GM21423 (cell line): ENCODE measurements at regions not wholly inside any gene's neighbourhood (a gene's known extent, or its start where the extent isn't known, plus 50 kb on each side); places are given as distances from the start of the nearest gene placed in this dataset.

ENCODE experiments used
- ATAC-seq: cut with Tn5 transposase; IDR thresholded peaks from one replicate; pipeline ENCODE4 v1.9.1; 2021; ENCODE audit warnings: mild to moderate bottlenecking, moderate library complexity; ENCODE audit not compliant: unreplicated experiment

- ATAC-seq = no peak
Observed at GRCh38 chr1:87669674-87670073, 341.0 kb downstream of the LMO4 start.

DNA sequence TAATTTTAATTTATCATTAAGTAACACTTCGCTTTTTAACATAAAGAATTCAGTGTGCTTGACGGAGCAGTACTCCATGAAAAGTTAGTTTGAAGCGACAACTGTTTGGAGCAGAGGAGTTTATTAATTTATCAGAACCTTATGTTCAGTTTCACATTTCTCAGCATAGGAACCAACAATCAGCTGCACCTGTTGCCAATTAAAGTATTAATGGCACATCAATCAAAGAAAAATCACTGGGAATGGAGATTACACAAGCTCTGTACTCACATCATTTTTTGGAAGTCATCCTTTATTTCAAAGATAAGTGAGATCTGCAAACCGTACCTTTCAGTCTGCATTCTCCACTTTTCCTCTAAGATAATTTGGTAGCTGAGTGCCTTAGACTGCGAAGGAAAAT lies 344.6 kb downstream of the LMO4 start:
- ATAC-seq = no peak

- no peak for ATAC-seq
Observed at GRCh38 chr1:87673748-87674147, 345.1 kb downstream of the LMO4 start.

- ATAC-seq = no peak
Observed at GRCh38 chr1:87674791-87675190, 346.1 kb downstream of the LMO4 start.

DNA sequence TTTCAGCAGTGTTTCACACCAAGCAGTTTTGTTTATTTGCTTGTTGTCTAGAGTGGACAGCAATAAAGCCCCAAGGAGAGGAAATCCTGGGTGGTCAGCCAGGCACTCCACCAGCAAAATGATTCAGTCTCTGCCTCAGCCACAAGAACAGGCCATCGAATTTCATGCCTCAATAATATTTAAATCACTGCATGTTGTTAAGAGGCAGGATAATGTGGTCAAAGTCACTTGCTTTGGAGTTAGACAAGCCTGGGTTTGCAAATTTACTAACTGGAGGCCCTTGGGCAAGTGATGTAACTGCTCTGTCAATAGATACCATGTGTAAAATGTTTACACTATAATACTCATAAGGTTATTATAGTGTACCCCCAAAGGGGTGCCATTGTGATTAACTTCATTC lies 349.6 kb downstream of the LMO4 start:
- no peak for ATAC-seq

GRCh38 chr1:87682565-87682964 lies 353.9 kb downstream of the LMO4 start:
- no peak for ATAC-seq

DNA sequence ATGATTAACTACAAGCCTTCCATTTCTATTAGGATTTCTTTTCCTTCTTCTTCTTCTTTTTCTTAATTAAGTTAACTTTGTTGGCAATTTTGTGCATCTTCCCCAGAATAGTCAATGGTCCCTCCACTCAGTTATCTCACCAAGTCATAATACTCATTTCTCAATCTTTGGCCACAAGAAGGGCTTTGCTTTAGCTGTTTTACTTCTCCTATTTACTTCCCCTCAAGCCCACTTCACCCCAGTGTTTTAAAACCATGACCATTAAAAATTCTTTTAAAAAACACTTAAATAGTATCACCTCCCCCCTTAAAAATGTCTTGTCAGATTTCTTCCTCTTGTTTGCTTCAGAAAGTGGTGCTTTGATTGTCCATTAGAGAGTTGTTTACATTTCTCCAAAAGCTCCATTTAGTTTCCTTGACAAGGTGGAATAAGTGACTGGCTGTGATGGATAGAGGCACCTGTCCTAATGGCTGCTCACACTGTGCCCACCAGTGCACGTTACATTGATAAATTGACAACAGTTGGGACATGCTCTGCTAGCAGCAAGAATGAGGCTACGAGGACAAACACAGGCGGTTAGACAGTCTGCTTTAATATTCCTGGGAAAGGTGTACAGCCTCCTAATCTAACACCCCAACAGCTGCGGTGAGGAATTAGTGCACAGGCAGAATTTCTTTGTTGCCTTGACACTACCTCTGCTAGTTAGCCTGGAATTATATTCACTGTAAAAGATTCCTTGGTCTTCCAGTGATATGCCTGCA lies 354.7 kb downstream of the LMO4 start:
- ATAC-seq = no peak

DNA sequence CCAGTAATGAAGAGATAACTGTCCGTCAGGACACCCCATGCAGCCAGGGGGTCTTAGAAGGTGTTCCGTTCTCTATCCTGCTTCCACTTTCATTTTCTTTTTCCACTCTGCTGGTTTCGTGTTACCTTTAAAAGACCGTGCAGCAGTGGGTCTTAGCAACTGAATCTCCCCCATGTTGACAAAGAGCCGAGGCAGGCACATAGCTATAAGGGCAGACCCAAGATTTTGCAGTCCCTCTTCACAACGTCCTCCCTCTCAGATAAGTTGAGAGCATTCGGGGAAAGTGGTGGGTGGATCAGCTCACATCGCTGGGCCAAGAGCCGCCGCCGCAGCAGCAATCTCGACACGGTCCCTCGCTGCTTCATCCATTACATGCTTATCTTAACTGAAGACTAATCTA lies 355.5 kb downstream of the LMO4 start:
- ATAC-seq = no peak

DNA sequence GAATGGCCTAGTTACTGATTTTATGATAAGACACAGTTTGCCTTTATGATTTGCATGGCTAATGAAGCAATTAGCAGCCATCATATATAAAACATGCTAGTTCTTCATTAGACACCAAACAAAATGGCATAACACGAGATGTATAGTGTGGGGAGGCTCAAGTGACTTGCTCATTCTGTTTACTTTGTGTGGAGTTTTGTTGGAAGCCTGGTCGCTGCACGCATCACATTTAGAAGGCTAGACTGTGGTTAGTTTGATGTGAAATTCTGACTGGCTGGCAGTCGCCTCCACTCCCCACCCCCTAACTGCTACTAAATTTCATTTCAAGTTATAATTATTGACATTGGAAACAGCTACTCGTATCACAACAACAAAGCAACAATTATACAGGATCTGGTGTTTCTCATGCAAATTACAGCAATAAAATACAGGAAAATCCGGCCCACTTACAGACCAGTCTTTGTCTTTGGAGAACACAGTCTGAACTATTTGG lies 356.1 kb downstream of the LMO4 start:
- no peak for ATAC-seq

DNA sequence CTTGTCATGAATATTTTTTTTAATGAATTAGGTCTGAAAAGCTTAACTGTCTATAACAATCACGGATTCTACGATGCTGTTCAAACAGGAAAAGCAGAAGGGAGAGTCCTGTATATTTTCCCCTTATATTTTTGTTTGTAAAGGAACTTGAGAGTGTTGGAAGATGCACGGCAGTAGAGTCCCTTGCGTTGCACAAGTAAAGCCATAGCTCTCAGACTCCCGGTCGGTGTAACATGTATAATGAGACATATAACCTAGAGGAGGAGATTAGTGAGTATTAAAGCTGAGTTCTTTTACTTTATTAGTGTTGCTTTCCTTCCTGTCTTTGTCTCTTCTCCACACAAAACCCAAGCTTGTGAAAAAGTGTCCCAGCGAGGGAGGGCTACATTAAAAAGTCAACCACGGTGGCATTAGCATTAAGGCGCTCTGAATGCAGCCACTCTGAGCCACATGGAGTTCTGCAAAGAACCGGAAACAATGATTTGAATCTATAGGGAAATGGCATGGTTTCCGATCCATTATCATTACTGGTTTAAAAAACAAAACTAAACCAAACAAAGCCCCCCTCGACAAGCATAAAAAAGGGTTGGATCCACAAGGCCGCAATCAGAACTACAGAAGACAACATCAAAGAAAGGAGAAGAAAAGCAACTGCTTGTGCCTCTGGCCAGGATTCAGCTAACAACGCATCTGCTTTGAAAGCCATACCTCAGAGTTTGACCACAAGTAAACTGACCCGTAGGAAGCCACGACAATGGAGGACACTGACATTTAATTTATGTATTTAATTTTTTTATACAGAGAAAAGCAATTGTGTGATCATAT lies 356.8 kb downstream of the LMO4 start:
- ATAC-seq = no peak

DNA sequence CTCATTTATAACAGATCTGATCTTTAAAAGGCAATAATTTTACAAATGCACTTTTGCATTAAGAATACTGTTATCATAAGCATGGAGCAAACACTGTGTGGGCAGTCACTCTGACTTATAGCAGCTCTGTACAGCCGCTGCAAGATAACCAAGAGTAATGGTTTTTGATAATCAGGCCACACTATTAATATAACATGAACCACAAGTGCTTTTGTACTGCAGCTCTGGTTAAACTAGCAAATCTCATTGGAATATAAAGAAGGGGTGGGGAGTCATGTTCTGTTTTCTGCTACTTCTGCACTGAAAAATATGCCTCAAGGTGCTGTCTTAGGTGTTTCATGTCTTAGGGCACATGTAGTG lies 357.4 kb downstream of the LMO4 start:
- ATAC-seq = no peak

- no peak for ATAC-seq
Observed at GRCh38 chr1:87686671-87687070, 358.0 kb downstream of the LMO4 start.

DNA sequence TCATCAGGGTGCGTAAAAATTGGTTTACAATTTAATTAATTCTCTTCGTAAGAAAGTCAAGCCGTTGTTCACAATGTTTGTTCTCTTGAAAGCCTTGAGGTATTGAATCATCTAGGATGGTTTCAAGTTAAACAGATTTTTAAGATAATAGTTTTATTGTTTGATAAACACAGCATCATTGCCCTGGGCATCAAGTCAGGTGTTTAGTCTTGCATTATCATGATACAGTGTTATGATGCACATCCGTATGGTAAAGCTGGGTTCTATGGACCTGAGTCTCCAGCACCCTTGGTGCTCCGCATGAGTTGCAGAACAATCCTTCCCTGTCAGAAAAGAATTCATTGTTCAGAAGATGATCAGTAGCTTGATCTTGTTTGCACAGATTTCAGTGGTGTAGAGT lies 359.5 kb downstream of the LMO4 start:
- no peak for ATAC-seq

- no peak for ATAC-seq
Observed at GRCh38 chr1:87689487-87689886, 360.8 kb downstream of the LMO4 start.

DNA sequence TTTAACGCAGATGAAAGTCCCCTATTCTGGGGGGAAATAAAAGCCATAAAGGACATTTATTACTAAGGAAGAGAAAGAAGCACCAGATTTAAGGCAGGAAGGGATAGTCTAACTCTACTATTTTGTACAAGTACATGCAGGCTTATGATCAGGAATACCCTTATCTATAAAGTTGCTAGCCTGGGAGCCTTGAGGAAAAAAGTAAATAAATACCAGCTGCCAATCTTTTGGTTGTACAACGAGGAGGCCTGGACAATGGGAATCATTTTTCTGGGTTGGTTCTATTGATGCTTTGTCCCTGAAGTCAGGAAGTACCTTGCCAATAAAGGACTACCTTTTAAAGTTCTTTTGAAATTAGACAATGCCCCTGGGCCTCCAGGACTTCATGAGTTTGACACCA lies 367.8 kb downstream of the LMO4 start:
- ATAC-seq = no peak

DNA sequence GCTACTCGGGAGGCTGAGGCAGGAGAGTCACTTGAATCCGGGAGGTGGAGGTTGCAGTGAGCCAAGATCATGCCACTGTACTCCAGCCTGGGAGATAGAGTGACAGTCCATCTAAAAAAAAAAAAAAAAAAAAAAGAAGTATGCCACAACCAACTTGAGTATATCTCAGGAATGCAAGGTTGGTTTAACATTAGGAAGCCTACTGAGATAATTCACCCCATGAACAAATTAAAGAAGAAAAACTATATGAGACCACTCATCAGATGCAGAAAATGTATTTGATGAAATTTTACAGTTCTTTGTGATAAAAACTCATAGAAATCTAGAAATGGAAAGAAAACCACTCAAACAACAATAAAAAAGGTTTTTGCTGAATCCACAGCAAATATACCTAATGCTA lies 373.8 kb downstream of the LMO4 start:
- ATAC-seq = no peak

DNA sequence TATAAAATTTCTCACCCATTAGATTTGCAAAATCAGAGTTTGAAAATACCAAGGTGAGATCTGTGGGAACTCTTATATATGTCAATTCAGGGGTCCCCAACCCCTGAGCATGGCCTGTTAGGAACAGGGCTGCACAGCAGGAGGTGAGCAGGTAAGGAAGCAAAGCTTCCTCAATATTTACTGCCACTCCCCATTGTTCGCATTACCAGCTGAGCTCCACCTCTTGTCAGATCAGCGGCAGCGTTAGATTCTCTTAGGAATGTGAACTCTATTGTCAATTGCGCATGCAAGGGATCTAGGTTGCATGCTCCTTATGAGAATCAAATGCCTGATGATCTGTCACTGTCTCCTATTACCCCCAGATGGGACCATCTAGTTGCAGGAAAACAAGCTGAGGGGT lies 376.6 kb downstream of the LMO4 start:
- ATAC-seq = no peak

DNA sequence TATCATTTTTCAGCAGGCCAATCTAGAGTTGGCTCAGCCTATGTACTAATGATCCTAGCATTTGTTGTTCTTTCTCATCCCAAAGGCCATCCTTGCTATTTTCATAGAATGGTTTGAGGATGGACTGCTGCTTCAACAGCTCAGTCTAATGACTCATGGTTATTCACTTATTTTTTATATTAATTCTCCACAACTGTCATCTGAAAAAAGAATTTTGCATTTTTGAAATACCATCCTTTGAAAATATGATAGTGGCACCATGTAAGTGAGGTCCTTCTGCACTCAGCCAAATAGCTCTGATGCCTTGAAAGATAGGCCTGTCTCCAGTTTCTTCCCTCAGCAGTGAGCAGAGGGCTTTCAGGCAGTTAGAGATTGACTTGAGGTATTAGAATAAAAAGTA lies 377.5 kb downstream of the LMO4 start:
- ATAC-seq = no peak

GRCh38 chr1:87706779-87707228 lies 378.1 kb downstream of the LMO4 start:
- ATAC-seq = no peak

DNA sequence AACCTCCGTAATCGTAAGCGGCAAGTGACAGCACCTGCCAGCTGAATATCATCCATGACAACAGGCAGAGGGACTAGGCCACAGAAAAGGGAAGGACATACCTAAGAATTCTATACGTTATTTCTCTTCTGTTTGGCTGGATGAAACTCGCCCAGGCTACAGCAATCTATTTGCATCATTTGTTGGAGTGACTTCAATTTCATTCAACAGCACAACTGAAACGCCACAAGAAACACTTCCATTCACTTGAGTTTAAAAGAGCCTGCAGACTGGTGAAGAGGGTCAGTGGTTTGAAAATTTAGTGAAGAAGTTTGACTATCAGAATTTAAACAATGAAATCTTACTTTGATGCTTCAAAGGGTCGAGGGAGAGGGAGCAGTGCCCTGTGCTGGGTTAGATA lies 378.7 kb downstream of the LMO4 start:
- ATAC-seq = no peak

GRCh38 chr1:87712261-87713010 lies 383.8 kb downstream of the LMO4 start:
- ATAC-seq = no peak

GRCh38 chr1:87714278-87714677 lies 385.6 kb downstream of the LMO4 start:
- no peak for ATAC-seq
